GM19452 (cell line): ENCODE measurements at regions not wholly inside any gene's neighbourhood (a gene's known extent, or its start where the extent isn't known, plus 50 kb on each side); places are given as distances from the start of the nearest gene placed in this dataset.
"Not testable (repeated sequence)": the region's sequence is repeated elsewhere in the genome, so short reads cannot be mapped to it uniquely, and the experiment has no call there.

ENCODE experiments used
- ATAC-seq: cut with Tn5 transposase; IDR thresholded peaks from one replicate; pipeline ENCODE4 v1.9.1; 2021; ENCODE audit not compliant: unreplicated experiment

- ATAC-seq, result no peak
These were observed 350.6 kb upstream of the MAF start for GRCh38 chr16:79950932-79951719.

DNA sequence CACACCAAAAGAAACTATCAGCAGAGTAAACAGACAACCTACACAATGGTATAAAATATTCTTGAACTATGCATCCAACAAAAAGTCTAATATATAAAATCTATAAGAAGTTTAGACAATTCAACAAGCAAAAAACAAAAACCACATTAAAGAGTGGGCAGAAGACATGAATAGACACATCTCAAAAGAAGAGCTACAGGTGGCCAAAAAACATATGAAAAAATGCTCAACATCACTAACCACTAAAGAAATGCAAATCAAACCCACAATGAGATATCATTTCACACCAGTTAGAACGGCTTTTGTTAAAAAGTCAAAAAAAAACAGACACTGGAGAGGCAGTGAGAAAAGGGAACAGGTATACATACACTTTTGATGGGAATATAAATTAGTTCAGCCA lies 348.9 kb upstream of the MAF start:
- ATAC-seq, result no peak

DNA sequence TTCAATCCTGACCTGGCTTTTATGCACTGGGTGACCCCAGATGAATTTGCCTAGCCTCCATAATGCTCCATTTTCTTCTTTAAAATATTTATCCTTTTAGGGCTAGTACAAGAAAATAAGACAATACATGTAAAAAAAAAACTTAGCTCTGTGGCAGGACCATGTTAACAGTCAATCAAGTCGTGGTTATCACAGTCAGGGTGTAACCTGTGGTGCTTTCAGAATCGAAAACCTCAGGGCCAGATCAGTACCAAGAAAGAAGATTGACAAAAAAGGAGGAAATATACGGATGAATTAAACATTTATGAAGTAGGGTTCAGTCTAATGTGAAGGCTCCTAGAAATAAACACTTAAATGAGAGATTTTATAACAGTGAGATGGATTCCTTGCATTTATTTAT lies 347.2 kb upstream of the MAF start:
- no peak for ATAC-seq

- no peak for ATAC-seq
These were observed 345.7 kb upstream of the MAF start for GRCh38 chr16:79946252-79946651.

DNA sequence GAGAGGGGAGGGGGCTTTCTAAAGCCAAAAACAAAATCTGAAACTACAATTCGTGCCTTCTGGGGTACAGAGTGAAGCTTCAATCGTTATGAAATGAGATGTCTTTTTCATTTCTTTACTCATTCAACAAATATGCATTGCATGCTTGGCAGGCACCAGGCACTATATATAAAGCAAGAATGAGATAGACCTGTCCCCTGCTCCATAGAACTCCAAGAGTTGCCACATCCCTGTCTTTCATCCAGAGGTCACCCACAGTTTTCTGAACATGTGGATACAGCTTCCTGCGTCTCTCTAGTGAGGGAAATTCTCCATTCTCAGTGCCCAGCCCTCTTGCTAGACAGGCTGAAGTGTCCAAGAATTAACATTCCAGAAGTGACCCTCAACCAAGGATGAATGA lies 343.2 kb upstream of the MAF start:
- no peak for ATAC-seq

DNA sequence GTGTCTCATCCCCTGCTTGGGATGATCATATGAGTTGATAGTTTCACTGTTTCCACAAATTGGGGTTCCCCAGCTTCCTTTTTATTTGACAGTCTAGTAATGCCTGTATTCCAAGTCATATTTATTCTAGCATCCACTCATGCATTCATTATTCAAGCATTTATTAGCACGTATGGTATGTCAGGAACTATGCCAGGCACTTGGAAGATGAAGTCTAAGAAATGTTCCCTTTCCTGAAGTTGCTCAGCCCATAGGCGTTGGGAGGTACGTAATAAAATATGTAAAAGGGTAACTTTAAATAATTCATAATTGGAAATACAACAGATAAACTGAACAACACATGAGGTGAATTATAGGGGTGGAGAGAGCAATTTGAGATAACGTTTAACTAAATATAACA lies 338.0 kb upstream of the MAF start:
- no peak for ATAC-seq

DNA sequence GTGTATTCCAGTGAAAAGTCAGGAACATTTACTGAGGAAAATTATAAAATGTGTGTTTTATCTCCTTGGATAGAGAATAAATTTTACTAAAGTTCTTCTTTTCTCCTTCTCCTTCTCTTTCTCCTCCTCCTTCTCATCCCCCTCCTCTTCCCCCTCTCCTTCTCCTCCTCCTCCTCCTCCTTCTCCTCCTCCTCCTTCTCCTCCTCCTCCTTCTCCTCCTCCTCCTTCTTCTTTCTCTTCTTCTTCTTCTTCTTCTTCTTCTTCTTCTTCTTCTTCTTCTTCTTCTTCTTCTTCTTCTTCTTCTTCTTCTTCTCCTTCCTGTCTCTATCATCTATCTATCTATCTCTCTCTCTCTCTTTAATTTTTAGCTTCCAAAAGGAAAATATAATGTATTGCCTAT lies 337.1 kb upstream of the MAF start:
- not testable (repeated sequence) for ATAC-seq

GRCh38 chr16:79933603-79934002 lies 333.1 kb upstream of the MAF start:
- no peak for ATAC-seq

GRCh38 chr16:79932572-79932971 lies 332.0 kb upstream of the MAF start:
- no peak for ATAC-seq

DNA sequence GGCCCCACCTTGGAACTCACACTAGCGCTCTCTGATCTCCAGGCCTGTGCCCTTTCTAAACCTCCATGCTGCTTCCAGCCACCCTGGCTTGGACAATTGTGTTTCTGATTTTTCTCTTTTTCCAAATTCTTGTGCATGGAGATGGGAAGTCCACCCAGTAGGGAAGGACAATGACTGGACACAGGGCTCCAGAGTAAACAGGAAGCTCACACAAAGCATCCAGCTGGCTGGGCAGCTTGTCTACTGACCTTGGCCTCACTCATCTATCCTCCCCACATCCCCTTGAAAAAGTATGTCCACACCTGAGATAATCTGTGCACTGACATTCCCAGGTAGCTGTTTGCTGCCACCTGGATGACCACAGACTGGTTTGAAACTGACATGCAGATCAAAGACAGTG lies 331.2 kb upstream of the MAF start:
- no peak for ATAC-seq

- ATAC-seq, result no peak
These were observed 328.9 kb upstream of the MAF start for GRCh38 chr16:79929260-79929965.

GRCh38 chr16:79928142-79928873 lies 327.8 kb upstream of the MAF start:
- ATAC-seq, result no peak

- ATAC-seq, result no peak
These were observed 326.1 kb upstream of the MAF start for GRCh38 chr16:79926451-79927205.

DNA sequence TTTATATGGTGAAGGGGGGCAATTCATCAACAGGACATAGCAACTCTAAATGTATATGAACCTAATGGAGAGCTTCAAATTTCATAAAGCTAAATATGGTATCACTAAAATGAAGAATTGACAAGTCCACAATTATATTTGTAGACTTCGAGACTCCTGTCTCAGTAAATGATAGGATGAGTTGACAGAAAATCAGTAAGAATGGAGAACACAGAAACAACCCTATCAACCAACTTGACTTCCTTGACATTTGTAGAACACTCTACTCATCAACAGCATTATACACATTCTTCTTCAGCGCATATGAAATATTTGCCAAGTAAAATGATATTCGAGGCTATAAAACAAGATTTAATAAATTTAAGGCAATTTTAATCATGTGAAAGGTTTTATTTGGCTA lies 322.9 kb upstream of the MAF start:
- ATAC-seq, result no peak

GRCh38 chr16:79920685-79921084 lies 320.1 kb upstream of the MAF start:
- no peak for ATAC-seq

DNA sequence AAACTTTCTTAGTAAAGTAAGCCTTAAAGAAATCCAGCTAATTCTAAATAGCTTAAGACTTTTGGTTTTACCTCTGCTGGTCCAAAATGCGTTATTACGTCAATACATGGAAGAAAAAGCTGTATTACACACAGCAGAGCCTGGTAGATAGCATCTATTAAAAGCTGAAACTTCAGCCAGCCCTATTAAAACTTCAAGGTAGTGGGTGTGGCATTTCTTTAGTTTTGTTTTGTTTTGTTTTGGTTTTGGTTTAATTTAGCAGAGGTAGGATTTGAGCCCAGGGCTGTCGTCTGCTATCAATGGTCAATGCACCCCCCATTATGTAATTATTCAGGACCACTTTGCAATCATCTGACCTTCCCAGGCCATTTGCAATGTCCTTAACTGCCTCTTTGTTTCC lies 318.4 kb upstream of the MAF start:
- ATAC-seq, result no peak

GRCh38 chr16:79915761-79916160 lies 315.2 kb upstream of the MAF start:
- no peak for ATAC-seq

GRCh38 chr16:79914961-79915720 lies 314.6 kb upstream of the MAF start:
- no peak for ATAC-seq

GRCh38 chr16:79912592-79913310 lies 312.2 kb upstream of the MAF start:
- no peak for ATAC-seq

DNA sequence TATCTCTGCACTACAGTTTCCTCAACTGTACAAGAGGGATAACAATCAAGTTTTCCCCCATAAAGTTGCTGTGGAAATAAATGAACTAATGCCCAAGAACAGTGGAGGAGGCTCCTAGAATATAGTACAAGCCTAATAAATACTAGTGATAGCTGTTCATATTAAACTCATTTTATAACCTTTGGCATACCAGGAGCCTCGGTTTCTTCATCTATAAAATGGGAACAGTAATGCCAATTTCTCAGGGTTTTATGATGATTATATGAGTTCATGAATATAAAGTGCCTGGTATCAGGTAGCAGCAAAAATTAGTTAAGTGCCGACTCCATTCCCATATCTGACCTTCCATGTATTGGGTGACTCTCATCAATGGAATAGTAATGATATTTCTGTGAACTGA lies 311.1 kb upstream of the MAF start:
- no peak for ATAC-seq
